A673 (cell line): ENCODE measurements at regions not wholly inside any gene's neighbourhood (a gene's known extent, or its start where the extent isn't known, plus 50 kb on each side); places are given as distances from the start of the nearest gene placed in this dataset.

ENCODE experiments used
- CTCF ChIP-seq: fragments of 300-800, 200-600 bp; sonication (generic); conservative IDR thresholded peaks from 2 replicates; pipeline ENCODE4 v1.5.1; 2017; ENCODE audit warnings: low read depth, mild to moderate bottlenecking, antibody characterized with exemption, low read length, moderate library complexity, mixed read lengths
- EZH2 ChIP-seq: fragments of 200-600 bp; sonication (generic); IDR thresholded peaks from 2 replicates; pipeline ENCODE4 v1.6.1; 2017; ENCODE audit warnings: borderline replicate concordance, low read depth, mild to moderate bottlenecking, mixed read lengths, antibody characterized with exemption, low read length; ENCODE audit not compliant: poor library complexity, severe bottlenecking

DNA sequence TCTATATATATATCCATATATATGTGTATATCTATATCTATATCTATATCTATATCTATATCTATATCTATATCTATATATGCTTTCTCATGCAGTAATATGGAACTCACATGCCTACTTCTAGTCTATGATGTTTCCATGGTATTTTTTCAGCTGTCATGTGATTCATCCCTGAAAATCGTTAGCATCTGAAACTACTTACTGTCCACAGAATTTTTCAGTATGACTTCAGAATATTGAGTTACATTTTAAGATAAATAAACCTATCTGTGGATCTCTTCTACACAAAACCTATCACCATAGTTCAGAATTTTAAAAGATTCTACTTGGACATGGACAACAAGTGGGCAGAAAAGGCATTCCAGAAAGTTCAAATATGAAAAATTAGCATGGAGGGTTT lies 855.1 kb upstream of the INTU start:
- no peak for TF ChIP-seq CTCF
- no peak for TF ChIP-seq EZH2
